GM12892 (cell line): ENCODE measurements at regions not wholly inside any gene's neighbourhood (a gene's known extent, or its start where the extent isn't known, plus 50 kb on each side); places are given as distances from the start of the nearest gene placed in this dataset.

Experiments
- POLR2A ChIP-seq: IDR thresholded peaks from 2 replicates; pipeline ENCODE4 v1.6.1; 2011; ENCODE audit warnings: low read depth, low read length, control low read depth
- POLR2AphosphoS5 ChIP-seq: IDR thresholded peaks from 2 replicates; pipeline ENCODE4 v1.6.1; 2011; ENCODE audit warnings: low read depth, low read length, control low read depth

DNA sequence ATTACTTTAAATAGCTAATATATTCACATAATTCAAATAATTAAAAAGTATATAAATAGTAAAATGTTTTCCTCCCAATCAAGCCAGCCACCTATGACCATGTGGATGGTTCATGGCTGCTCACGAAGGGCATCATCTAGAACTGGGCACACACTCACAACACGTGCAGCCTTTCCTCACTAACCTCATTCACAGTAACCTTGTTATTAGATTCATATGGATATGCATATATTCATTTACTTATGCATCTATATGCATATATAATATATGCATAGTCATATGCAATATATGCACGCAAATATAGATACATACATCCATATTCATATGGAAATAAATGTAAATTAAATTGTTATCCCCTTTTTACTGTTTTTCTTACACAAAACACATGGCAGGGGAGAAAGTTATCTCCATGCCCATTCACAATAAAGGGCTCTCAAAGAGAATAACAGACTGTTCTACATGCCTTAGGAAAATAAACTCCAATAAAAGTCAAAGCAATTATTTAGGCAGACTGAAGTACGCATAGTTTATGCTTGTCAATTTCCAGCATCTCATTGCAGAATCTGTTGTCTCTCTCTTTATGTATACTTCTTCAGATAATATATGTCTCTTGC, 163.9 kb upstream of the ADGRL3 start:
- no peak for TF ChIP-seq POLR2A
- TF ChIP-seq POLR2AphosphoS5: no peak
